Peyer's patch (tissue), 4 donors: ENCODE measurements at regions not wholly inside any gene's neighbourhood (a gene's known extent, or its start where the extent isn't known, plus 50 kb on each side); places are given as distances from the start of the nearest gene placed in this dataset.

ENCODE experiments used
- DNase-seq, 3 donors: peaks; one replicate each; pipeline ENCODE4 v3.0.0-alpha.2; 2017 to 2019
- H3K27ac ChIP-seq, 4 donors: fragments of 200-600 bp; sonication (generic); one replicate each; pipeline ENCODE4 v1.5.1; 2016 to 2019
- H3K27me3 ChIP-seq, 2 donors: fragments of 200-600 bp; sonication (generic); one replicate each; pipeline ENCODE4 v1.5.1; 2019
- H3K36me3 ChIP-seq, 3 donors: fragments of 200-600 bp; sonication (generic); one replicate each; pipeline ENCODE4 v1.5.1; 2016 to 2019
- H3K4me1 ChIP-seq, 4 donors: fragments of 200-600 bp; sonication (generic); one replicate each; pipeline ENCODE4 v1.5.1; 2016 to 2019
- H3K4me3 ChIP-seq, 4 donors: fragments of 200-600 bp; sonication (generic); 1 replicate in 3 of 4; 2 replicates in 1 of 4; pipeline ENCODE4 v1.5.1; 2016 to 2019; ENCODE audit warnings: mild to moderate bottlenecking in 1 of 4
- H3K9me3 ChIP-seq, 4 donors: fragments of 200-600 bp; sonication (generic); one replicate each; pipeline ENCODE4 v1.5.1; 2016 to 2019; ENCODE audit warnings: mild to moderate bottlenecking in 1 of 4
- POLR2A ChIP-seq, 2 donors: fragments of 450-650 bp; IDR thresholded peaks; one replicate each; pipeline ENCODE4 v1.5.1; 2017; ENCODE audit warnings: antibody characterized with exemption in 2 of 2, mild to moderate bottlenecking in 2 of 2, moderate library complexity in 2 of 2
- TF ChIP-seq, protein P1 (sequence below), 6 experiments: fragments of 450-650 bp in 4 of 6; fragments of 200-600 bp in 2 of 6; sonication (generic) in 1 of 6; IDR thresholded peaks; one replicate each; pipeline ENCODE4 v1.5.1; 2017 to 2019; ENCODE audit warnings: antibody characterized with exemption in 6 of 6, mild to moderate bottlenecking in 3 of 6, moderate library complexity in 1 of 6

GRCh38 chr13:89726690-89727435 is 1620.6 kb upstream of the MIR17HG start:
- H3K27ac ChIP-seq = no peak overlapping the region
- H3K4me3 ChIP-seq = no peak overlapping the region
- TF ChIP-seq, protein P1, sequence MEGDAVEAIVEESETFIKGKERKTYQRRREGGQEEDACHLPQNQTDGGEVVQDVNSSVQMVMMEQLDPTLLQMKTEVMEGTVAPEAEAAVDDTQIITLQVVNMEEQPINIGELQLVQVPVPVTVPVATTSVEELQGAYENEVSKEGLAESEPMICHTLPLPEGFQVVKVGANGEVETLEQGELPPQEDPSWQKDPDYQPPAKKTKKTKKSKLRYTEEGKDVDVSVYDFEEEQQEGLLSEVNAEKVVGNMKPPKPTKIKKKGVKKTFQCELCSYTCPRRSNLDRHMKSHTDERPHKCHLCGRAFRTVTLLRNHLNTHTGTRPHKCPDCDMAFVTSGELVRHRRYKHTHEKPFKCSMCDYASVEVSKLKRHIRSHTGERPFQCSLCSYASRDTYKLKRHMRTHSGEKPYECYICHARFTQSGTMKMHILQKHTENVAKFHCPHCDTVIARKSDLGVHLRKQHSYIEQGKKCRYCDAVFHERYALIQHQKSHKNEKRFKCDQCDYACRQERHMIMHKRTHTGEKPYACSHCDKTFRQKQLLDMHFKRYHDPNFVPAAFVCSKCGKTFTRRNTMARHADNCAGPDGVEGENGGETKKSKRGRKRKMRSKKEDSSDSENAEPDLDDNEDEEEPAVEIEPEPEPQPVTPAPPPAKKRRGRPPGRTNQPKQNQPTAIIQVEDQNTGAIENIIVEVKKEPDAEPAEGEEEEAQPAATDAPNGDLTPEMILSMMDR (IDR thresholded peaks at IDR 0.05) = no peak
- no peak for TF ChIP-seq POLR2A (IDR thresholded peaks at IDR 0.05)
- H3K27me3 ChIP-seq = no peaks in the 10 kb centered on the region
- no peaks in the 10 kb centered on the region for H3K9me3 ChIP-seq
- H3K4me1 ChIP-seq = no peaks in the 10 kb centered on the region
- no peak for DNase-seq
- no peaks in the 10 kb centered on the region for H3K36me3 ChIP-seq

DNA sequence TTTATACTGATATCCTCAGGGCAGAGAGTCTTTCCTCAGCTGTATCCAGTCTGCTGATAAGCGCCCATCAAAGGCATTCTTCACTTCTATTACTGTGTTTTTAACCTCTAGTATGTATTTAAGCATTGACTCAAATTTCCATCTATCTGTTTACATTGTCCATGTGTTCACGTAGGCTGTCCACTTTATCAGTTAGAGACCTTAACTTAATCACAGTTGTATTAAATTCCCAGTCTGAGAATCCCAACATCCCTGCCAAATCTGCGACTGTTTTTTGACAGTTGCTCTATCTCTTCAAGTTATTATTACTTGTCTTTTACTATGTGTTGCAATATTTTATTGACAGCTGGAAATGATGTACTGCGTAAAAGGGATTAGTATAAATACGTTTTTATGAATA is 1613.7 kb upstream of the MIR17HG start:
- no peak for DNase-seq
- no peaks in the 10 kb centered on the region for H3K36me3 ChIP-seq
- no peaks in the 10 kb centered on the region for H3K4me1 ChIP-seq
- H3K27ac ChIP-seq = no peak overlapping the region
- no peaks in the 10 kb centered on the region for H3K9me3 ChIP-seq
- no peak overlapping the region for H3K4me3 ChIP-seq
- no peaks in the 10 kb centered on the region for H3K27me3 ChIP-seq
- no peak for TF ChIP-seq POLR2A (IDR thresholded peaks at IDR 0.05)
- TF ChIP-seq, protein P1 (IDR thresholded peaks at IDR 0.05) = no peak

- H3K27ac ChIP-seq = no peak overlapping the region
- no peaks in the 10 kb centered on the region for H3K9me3 ChIP-seq
- no peaks in the 10 kb centered on the region for H3K27me3 ChIP-seq
- H3K4me3 ChIP-seq = no peak overlapping the region
- H3K36me3 ChIP-seq = no peaks in the 10 kb centered on the region
- TF ChIP-seq, protein P1 (IDR thresholded peaks at IDR 0.05) = no peak
- TF ChIP-seq POLR2A (IDR thresholded peaks at IDR 0.05) = no peak
- no peak for DNase-seq
- no peaks in the 10 kb centered on the region for H3K4me1 ChIP-seq
These were observed 1610.4 kb upstream of the MIR17HG start for GRCh38 chr13:89737051-89737450.

- Histone ChIP-seq H3K4me3 (no peak overlapping the region), H3K9me3 (no peaks in the 10 kb centered on the region), H3K27me3 (no peaks in the 10 kb centered on the region), H3K36me3 (no peaks in the 10 kb centered on the region), H3K4me1 (no peaks in the 10 kb centered on the region), H3K27ac (no peak overlapping the region)
- TF ChIP-seq, protein P1 (IDR thresholded peaks at IDR 0.05) = no peak
- TF ChIP-seq POLR2A (IDR thresholded peaks at IDR 0.05) = no peak
- no peak for DNase-seq
These were observed 1609.4 kb upstream of the MIR17HG start for GRCh38 chr13:89738072-89738471.

- Histone ChIP-seq H3K4me3 (no peak overlapping the region), H3K36me3 (no peaks in the 10 kb centered on the region), H3K27me3 (no peaks in the 10 kb centered on the region), H3K9me3 (no peaks in the 10 kb centered on the region), H3K27ac (no peak overlapping the region), H3K4me1 (no peaks in the 10 kb centered on the region)
- DNase-seq = peak in 1 of 3 donors; percentile 21
- TF ChIP-seq, protein P1 (IDR thresholded peaks at IDR 0.05) = no peak
- no peak for TF ChIP-seq POLR2A (IDR thresholded peaks at IDR 0.05)
These were observed 1606.3 kb upstream of the MIR17HG start for GRCh38 chr13:89740994-89741685.
